Sigmoid colon (tissue), 4 donors: ENCODE measurements at regions not wholly inside any gene's neighbourhood (a gene's known extent, or its start where the extent isn't known, plus 50 kb on each side); places are given as distances from the start of the nearest gene placed in this dataset.

ENCODE experiments used
- CTCF ChIP-seq, 4 experiments: fragments of 450-650 bp in 3 of 4; fragments of 200-600 bp in 1 of 4; IDR thresholded peaks; one replicate each; pipeline ENCODE4 v1.5.1; 2016 to 2019; ENCODE audit warnings: antibody characterized with exemption in 4 of 4, mild to moderate bottlenecking in 3 of 4, moderate library complexity in 2 of 4
- EP300 ChIP-seq, 4 donors: sonication (generic); formaldehyde crosslinking; IDR thresholded peaks; one replicate each; pipeline ENCODE4 v1.6.1; 2017; ENCODE audit warnings: antibody characterized with exemption in 4 of 4
- POLR2A ChIP-seq, 2 donors: fragments of 450-650 bp; IDR thresholded peaks; one replicate each; pipeline ENCODE4 v1.6.1; 2016; ENCODE audit warnings: antibody characterized with exemption in 2 of 2, mild to moderate bottlenecking in 2 of 2, moderate library complexity in 2 of 2
- POLR2AphosphoS5 ChIP-seq, 4 donors: sonication (generic); formaldehyde crosslinking; IDR thresholded peaks; one replicate each; pipeline ENCODE4 v1.6.1; 2017; ENCODE audit warnings: antibody characterized with exemption in 4 of 4

- TF ChIP-seq POLR2A (IDR thresholded peaks at IDR 0.05) (no peak), CTCF (IDR thresholded peaks at IDR 0.05) (no peak), POLR2AphosphoS5 (IDR thresholded peaks at IDR 0.05) (no peak), EP300 (IDR thresholded peaks at IDR 0.05) (no peak)
These were observed 405.2 kb downstream of the KLF12 start for GRCh38 chr13:73729046-73729445.
